GM12878 (cell line): ENCODE measurements at regions not wholly inside any gene's neighbourhood (a gene's known extent, or its start where the extent isn't known, plus 50 kb on each side); places are given as distances from the start of the nearest gene placed in this dataset.

ENCODE experiments used
- ATAC-seq: fragments of 200-7000 bp; cut with Tn5 transposase; 3 replicates; pipeline ENCODE4 v1.9.1; 2020; ENCODE audit warnings: mild to moderate bottlenecking, moderate library complexity
- BruUV-seq: library from RNA; stranded (reverse); fragments of 400-500 nt; replicated peaks from 2 replicates; lab custom pipeline; 2021; lab: Mats Ljungman, UMichigan
- CTCF ChIA-PET: fragments of 300-600 bp; sonication (Branson Sonifier 250); formaldehyde crosslinking; extraction: SDS; loops from one replicate; lab custom pipeline; 2021; ENCODE audit warnings: inconsistent platforms; lab: Yijun Ruan, JAX
- POLR2A ChIA-PET: fragments of 350-600 bp; formaldehyde crosslinking; extraction: SDS; loops from one replicate; lab custom pipeline; 2021; ENCODE audit warnings: inconsistent platforms; lab: Charles Lee
- RAD21 ChIA-PET: fragments of 300-600 bp; sonication (Branson Sonifier 250); formaldehyde crosslinking; loops from one replicate; lab custom pipeline; 2023; ENCODE audit warnings: antibody characterized with exemption; ENCODE audit not compliant: unreplicated experiment; lab: Charles Lee
- SMC1A ChIA-PET: fragments of 300-600 bp; sonication (Branson Sonifier 250); formaldehyde crosslinking; loops from one replicate; lab custom pipeline; 2023; ENCODE audit not compliant: unreplicated experiment, uncharacterized antibody; lab: Charles Lee
- DNase-seq: peaks from one replicate; pipeline ENCODE4 v3.0.0-alpha.2; 2011; ENCODE audit warnings: low read depth, low spot score
- FAIRE-seq: peaks from 3 replicates; lab custom pipeline; 2011; peaks lifted over from hg19 to GRCh38; lab: Jason Lieb, UNC
- H2AFZ ChIP-seq: 2 replicates; pipeline ENCODE4 v1.6.0; 2011; ENCODE audit warnings: low read depth, low read length, control low read depth; ENCODE audit not compliant: control insufficient read depth
- H3K27ac ChIP-seq: 2 replicates; pipeline ENCODE4 v1.5.1; 2011; ENCODE audit warnings: control low read depth; ENCODE audit not compliant: control insufficient read depth, insufficient read depth
- H3K27me3 ChIP-seq, 2 experiments: replicated peaks in 1 of 2; 2 replicates each; pipeline versions ENCODE4 v1.6.0 to v1.6.1; 2011; ENCODE audit warnings: low read length in 1 of 2; ENCODE audit not compliant: control insufficient read depth in 2 of 2, insufficient read depth in 2 of 2
- H3K36me3 ChIP-seq, 2 experiments: 2 replicates each; pipeline ENCODE4 v1.5.1; 2011; ENCODE audit warnings: low read length in 1 of 2; ENCODE audit not compliant: control insufficient read depth in 2 of 2, insufficient read depth in 2 of 2
- H3K4me1 ChIP-seq: 2 replicates; pipeline ENCODE4 v1.6.1; 2011; ENCODE audit warnings: mild to moderate bottlenecking, low read length, moderate library complexity, mixed read lengths; ENCODE audit not compliant: control insufficient read depth, insufficient read depth
- H3K4me2 ChIP-seq: 2 replicates; pipeline ENCODE4 v1.6.0; 2011; ENCODE audit warnings: control low read depth; ENCODE audit not compliant: control insufficient read depth, insufficient read depth
- H3K4me3 ChIP-seq: fragments of 200-600 bp; sonication (generic); 2 replicates; pipeline ENCODE4 v1.5.1; 2016
- H3K79me2 ChIP-seq: 2 replicates; pipeline ENCODE4 v1.6.0; 2011; ENCODE audit warnings: low read length; ENCODE audit not compliant: control insufficient read depth, insufficient read depth
- H3K9ac ChIP-seq: 2 replicates; pipeline ENCODE4 v1.8.0; 2011; ENCODE audit warnings: low read length, control low read depth, mixed read lengths; ENCODE audit not compliant: control insufficient read depth, insufficient read depth
- H3K9me3 ChIP-seq: replicated peaks from 3 replicates; pipeline ENCODE4 v1.5.1; 2011; ENCODE audit warnings: mild to moderate bottlenecking, low read length; ENCODE audit not compliant: control insufficient read depth, insufficient read depth
- H4K20me1 ChIP-seq: 2 replicates; pipeline ENCODE4 v1.6.0; 2011; ENCODE audit not compliant: control insufficient read depth, insufficient read depth
- BMI1 ChIP-seq: fragments of 450-650 bp; IDR thresholded peaks from 2 replicates; pipeline ENCODE4 v1.6.1; 2016; ENCODE audit warnings: mild to moderate bottlenecking, moderate library complexity, borderline replicate concordance
- ESRRA ChIP-seq: IDR thresholded peaks from 2 replicates; pipeline ENCODE4 v1.6.1; 2012; ENCODE audit warnings: mild to moderate bottlenecking, low read length, improper control_type of control experiment
- IKZF1 ChIP-seq: fragments of 450-650 bp; conservative IDR thresholded peaks from 2 replicates; pipeline ENCODE4 v1.6.1; 2017; ENCODE audit warnings: antibody characterized with exemption, mild to moderate bottlenecking
- MXI1 ChIP-seq: fragments of 150-350 bp; IDR thresholded peaks from 2 replicates; pipeline ENCODE4 v1.6.1; 2011; ENCODE audit warnings: low read depth, mild to moderate bottlenecking, inconsistent platforms, low read length, improper control_type of control experiment
- NR2C1 ChIP-seq: fragments of 450-650 bp; IDR thresholded peaks from 2 replicates; pipeline ENCODE4 v1.6.1; 2017; ENCODE audit warnings: antibody characterized with exemption, mild to moderate bottlenecking, moderate library complexity
- TCF7 ChIP-seq: IDR thresholded peaks from 2 replicates; pipeline ENCODE4 v1.6.1; 2014; ENCODE audit warnings: antibody characterized with exemption, borderline replicate concordance
- ZBED1 ChIP-seq: IDR thresholded peaks from 2 replicates; pipeline ENCODE4 v1.6.1; 2016; ENCODE audit warnings: borderline replicate concordance
- WGBS: methylation state at CpG from one replicate; pipeline ENCODE4 v1.1.6; 2016; ENCODE audit warnings: low lambda C conversion rate; ENCODE audit not compliant: insufficient replicate concordance, insufficient coverage; ENCODE audit errors: missing lambda C conversion rate; 5-methylcytosine and 5-hydroxymethylcytosine counted together
- in situ Hi-C: fragments of 300-500 bp; cut with MboI; formaldehyde crosslinking; loops from 9 replicates; pipeline ENCODE4 v1.14.3; 2018; ENCODE audit warnings: mixed read lengths
- intact Hi-C: fragments of 100-400 bp; cut with micrococcal nuclease; formaldehyde crosslinking; loops from one replicate; pipeline ENCODE4 v1.14.2; 2022; ENCODE audit not compliant: unreplicated experiment
- TF ChIP-seq, protein P1 (sequence below): IDR thresholded peaks from 2 replicates; pipeline ENCODE4 v1.6.1; 2012; ENCODE audit warnings: low read depth, low read length, improper control_type of control experiment
- TF ChIP-seq, protein P2 (sequence below): IDR thresholded peaks from 2 replicates; pipeline ENCODE4 v1.6.1; 2011; ENCODE audit warnings: low read depth, mild to moderate bottlenecking, low read length, moderate library complexity, borderline replicate concordance; ENCODE audit errors: extremely low read depth

DNA sequence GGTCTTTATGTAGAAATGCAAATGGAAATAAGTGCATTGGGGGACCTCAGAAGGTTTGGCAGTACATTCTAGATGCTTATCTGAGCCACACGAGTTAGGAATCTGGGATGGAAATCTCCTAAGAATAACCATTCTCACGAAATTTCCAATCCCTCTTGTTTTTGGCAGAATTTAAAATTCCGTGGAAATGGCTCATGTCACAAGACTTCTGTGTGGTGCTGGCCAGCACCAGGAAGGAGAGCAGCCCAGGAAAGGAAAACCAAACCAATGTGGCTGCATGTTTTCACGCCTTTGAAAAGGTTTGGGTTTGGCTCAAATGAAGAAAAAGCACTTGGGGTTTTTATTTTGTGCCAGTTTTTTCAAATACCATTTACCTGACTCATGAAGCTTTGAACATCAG, 80.1 kb upstream of the KCNK2 start:
- no peaks in the 10 kb centered on the region for H3K79me2 ChIP-seq
- H3K4me1 ChIP-seq, result peaks cover 14% of the 10 kb centered on the region
- BruUV-seq, result no TSS peak
- ATAC-seq (no peak), DNase-seq (no peak), FAIRE-seq (no peak)
- intact Hi-C loops (no loop called here), in situ Hi-C loops (no loop called here)
- ChIA-PET SMC1A (no interaction called here), CTCF (interaction anchor here (0.6 kb wide), 1 partner anchor 40 kb away, joined by 4 read pairs; no protein-coding TSS in a partner anchor), RAD21 (no interaction called here), POLR2A (no interaction called here)
- H3K36me3 ChIP-seq, result no peaks in the 10 kb centered on the region
- no peaks in the 10 kb centered on the region for H3K27me3 ChIP-seq
- no peak overlapping the region for H3K9ac ChIP-seq
- no peaks in the 10 kb centered on the region; the same call in 2 of the 3 replicates for H3K9me3 ChIP-seq
- TF ChIP-seq, protein P1, sequence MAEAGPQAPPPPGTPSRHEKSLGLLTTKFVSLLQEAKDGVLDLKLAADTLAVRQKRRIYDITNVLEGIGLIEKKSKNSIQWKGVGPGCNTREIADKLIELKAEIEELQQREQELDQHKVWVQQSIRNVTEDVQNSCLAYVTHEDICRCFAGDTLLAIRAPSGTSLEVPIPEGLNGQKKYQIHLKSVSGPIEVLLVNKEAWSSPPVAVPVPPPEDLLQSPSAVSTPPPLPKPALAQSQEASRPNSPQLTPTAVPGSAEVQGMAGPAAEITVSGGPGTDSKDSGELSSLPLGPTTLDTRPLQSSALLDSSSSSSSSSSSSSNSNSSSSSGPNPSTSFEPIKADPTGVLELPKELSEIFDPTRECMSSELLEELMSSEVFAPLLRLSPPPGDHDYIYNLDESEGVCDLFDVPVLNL, result no peak
- TF ChIP-seq TCF7 (no peak), ZBED1 (no peak), IKZF1 (no peak), MXI1 (no peak), BMI1 (no peak), ESRRA (no peak), NR2C1 (no peak)
- TF ChIP-seq, protein P2, sequence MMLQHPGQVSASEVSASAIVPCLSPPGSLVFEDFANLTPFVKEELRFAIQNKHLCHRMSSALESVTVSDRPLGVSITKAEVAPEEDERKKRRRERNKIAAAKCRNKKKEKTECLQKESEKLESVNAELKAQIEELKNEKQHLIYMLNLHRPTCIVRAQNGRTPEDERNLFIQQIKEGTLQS, result no peak
- 1% methylated on average over 4 of the region's 4 CpGs for WGBS
- no peaks in the 10 kb centered on the region for H4K20me1 ChIP-seq
- H3K4me2 ChIP-seq, result no peak overlapping the region
- H3K4me3 ChIP-seq, result no peak overlapping the region
- H3K27ac ChIP-seq, result peak overlapping the region; percentile 63
- peak overlapping the region; percentile 21 for H2AFZ ChIP-seq
